Stimulated activated CD4-positive, alpha-beta T cell treated with anti-CD3 and anti-CD28 coated beads, TNF-alpha, amount 100 ng/mL, for 24 hours (primary cell): ENCODE measurements at regions not wholly inside any gene's neighbourhood (a gene's known extent, or its start where the extent isn't known, plus 50 kb on each side); places are given as distances from the start of the nearest gene placed in this dataset.

Experiments used
- DNase-seq, 3 experiments: peaks; one replicate each; pipeline ENCODE4 v3.0.0-alpha.2; 2020; ENCODE audit warnings: low read depth in 3 of 3

DNA sequence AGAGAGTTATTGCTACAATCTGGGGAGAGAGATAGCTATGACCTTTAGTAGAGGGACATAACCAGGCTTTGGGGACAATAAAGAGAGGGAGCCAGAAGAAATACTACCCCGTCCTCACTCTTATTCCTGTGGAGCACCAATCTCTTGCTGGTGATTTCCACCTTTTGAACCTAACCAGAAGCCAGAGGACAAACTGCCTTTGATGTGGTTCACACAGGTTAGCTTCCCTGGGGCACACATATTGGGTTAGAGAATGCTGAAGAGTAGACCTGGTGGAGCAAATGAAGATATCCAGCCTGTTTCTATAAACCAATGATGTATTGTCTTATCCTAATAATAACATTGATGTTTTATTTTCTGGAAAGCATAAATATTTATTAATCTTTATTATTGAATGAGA is 399.3 kb downstream of the HTR7 start:
- no peak for DNase-seq

DNA sequence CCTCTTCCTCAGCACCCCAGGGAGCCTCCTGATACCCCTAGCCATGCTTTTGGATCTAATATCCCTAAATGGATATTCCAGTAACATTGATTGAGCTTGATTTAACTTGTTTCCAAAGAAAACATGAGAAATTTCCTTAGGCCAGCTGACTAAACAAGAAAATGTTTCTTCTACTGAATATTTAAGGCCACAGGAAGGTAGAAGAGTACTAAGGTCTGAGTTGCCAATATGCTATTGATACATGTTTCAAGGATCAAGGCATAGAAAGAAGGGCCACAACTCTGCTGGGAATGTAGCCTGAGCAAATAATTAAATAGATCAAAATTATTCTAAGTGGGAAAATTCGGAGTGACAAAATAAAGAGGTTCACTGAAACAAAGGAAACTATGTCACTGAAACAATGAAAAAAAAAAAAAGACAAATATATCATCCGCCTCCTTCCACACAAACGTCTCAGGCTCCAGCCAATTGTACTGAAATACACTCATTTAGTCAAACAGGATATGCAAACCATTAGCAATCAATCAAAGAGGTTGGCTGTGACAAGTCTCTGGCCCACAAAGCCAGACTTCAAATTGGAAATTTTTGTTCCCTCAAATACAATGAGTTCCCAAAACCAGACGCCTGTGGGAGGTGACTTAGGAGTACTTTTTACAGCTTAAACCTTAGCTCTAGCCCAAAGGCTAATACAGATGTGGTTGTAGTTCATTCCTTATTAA is 396.2 kb downstream of the HTR7 start:
- no peak for DNase-seq

DNA sequence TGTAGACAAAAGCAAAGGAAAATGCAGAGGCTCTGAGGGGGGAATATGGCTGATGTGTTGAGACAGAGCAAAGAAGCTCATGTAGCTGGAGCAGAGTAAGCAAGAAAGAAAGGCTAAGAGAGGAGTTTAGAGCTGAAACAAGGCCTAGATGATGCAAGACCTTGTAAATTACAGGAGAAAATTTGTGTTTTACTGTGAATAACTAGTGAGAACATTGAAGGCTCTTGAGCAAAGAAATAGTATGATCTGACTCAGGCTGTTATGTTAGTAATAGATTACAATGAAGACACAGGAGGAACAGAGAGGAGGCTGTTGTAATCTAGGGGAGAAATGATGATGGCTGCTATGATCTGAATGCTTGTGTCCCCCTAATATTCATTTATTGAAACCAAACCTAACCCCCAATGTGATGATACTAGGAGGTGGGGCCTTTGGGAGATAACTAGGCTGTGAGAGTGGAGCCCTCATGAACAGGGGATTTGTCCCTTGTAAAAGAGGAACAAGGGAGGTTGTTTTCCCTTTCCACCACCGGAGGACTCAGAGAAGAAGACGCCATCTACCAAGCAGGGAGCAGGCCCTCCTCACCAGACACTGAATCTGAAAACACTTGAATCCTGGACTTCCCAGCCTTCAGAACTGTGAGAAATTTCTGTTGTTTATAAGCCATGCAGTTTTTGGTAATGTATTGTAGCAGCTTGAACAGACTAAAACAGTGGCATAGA is 394.9 kb downstream of the HTR7 start:
- no peak for DNase-seq

DNA sequence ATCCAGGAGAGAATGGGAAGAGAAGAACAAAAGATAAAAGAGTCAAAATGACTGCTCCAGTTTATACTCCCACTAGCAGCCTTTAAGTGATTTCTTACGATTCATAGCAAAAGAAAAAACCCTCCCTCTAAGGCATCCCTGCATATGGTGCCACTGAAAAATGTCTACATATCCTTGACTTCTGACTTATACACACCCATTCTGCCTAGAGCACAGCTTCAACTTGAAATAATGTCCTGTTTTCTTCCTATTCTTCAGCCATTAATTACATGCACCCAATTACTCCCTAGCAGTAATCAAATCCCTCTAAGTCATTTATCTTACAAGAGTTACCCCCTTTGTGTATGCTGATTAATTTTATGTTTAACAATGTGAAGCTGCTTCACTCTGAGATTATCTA is 393.5 kb downstream of the HTR7 start:
- no peak for DNase-seq

DNA sequence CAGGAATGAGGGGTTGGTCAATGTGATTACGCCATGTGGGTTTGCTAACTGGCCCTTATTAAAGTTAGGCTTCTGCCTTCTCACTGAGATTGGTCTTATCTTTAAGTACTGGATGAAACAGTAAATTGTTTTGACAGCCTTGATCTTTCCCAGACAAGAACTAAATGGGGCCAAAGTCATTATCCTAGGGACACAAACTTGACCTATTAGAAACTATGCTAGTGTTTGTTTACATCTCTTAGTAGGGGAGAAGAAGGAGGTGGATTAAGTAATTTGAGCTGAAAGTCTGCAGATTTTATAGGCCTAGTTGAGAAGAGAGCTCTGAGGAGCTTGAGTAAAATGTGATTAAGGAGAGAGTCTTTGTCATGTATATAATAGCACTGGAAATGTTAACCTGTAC is 386.9 kb downstream of the HTR7 start:
- DNase-seq = no peak

DNA sequence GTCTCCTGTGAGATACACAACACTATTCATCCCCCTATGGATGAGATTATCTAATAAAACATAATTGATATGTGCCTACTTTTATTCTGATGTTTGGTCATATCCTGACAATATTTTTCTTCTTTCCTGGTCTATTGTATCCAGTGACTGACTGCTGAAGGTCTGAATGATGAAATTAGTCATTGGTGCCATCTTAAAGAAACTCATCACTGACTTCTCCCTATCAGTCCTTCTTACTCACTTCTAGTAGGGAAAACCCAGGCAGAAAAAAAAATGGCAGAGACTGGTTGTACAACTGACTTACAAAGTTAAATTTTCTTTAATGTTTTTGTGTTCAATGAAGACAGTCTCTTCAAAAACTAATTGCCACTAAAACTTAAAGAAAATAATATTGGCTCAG is 377.4 kb downstream of the HTR7 start:
- no peak for DNase-seq

DNA sequence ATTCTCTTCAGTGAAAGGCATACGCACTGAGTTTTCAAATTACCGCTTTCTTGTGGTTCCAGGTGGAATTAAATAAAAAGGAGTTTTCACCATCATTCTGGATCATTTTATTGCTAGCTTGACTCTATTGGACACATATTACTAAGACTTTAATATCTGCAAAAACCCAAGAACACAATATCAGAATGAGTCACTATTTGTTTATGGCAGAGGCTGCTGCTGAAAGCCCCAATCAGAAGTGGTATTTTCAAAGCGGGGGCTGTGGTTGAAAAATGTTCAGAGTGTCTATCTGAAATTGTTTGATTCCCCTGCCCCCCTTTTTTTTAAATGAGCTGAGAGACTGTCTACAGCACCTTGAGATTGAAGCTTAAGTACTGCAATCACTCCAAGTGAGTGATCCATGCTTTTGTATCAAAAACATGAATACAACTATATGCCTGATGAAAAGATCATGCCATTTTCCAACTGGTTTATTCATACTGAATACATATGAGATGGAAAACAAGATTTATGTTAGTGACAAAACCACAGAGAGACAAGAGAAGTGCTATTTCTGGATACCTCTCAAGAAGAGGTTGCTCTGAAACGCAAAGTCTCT is 376.4 kb downstream of the HTR7 start:
- DNase-seq = no peak

DNA sequence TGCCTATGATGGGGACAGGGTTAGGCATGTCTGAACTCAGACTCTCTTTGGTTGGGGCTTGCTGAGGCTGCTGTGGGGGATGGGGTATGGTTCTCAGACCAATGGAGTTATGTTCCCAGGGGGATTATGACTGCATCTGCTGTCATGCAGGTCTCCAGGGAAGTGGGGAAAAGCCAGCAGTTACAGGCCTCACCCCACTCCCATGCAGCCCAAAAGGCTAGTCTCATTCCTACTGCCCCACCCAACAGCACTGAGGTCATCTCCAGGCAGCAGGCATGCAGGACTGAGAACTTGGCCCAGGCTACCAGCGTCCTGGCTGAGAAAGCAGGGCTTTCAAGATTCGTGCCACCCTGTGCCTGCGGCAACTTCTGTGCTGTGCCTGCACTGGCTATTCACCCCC is 373.3 kb downstream of the HTR7 start:
- DNase-seq = no peak

DNA sequence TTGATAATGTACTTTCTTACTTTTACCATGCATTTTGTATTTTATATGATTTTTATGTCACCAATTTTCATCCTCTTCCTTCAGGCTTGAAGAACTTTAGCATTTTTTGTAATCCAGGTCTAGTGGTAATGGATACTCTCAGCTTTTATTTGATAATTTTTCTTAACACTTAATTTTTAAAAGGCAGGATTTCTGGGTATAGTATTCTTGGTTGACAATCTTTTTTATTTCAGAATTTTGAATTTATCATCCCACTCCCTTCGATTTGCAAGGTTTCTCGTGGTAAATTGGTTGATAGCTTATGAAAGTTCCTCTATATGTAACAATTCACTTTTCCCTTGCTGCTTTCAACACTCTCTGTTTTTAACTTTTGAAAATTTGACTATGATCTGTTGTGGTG is 363.7 kb downstream of the HTR7 start:
- DNase-seq = no peak

DNA sequence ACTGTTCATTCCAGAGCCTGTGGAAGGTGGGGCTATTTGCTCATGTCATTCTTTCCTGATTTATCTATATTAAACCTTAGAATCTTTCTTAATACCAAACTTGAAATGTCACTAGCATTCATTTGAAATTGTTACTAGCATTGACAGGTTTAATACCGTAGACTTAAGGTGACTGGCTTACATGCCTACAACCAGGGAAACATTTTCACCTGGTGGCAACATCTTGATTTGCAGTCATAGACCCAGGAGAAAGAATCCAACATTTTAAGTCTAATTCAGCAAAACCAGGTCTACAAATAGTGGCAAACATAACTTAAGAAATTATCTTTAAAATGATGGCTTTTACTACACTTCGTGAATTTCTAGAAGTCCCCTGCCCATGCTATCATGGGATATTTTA is 353.7 kb downstream of the HTR7 start:
- no peak for DNase-seq

DNA sequence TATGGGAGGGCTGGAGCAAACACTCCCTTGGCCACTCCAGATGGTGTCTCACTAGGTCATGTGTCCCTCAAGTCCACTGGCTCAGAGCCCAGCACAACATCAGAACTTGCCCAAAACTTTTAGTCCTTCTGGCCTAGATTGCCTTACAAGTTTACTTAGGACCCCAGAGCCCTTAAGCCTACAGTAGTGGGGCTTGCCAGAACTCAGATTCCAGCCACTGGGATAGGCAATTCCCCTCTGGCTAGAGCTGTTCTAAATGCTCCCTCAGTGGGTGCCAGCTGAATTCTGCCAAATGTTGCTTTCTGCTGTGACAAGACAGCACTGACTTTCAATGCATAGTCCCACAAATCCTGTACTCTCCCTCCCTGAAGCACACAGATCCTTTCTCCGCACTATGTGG is 331.1 kb downstream of the HTR7 start:
- no peak for DNase-seq

DNA sequence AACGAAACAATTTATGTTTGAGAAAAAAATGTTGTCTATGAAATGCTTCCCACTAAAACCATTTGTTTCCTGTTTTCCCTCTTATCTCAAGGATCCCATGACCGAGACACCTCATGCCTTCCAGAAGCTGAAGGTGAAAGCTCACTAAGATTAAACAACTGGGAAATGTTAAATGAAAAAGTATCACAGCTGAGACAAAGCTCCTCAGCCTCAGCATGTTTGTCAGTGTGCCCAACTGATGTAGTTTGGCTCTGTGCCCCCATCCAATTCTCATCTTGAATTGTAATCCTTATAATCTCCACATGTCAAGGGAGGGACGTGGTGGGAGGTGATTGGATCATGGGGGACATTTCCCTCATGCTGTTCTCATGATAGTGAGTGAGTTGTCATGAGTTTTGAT is 327.3 kb downstream of the HTR7 start:
- DNase-seq = no peak

DNA sequence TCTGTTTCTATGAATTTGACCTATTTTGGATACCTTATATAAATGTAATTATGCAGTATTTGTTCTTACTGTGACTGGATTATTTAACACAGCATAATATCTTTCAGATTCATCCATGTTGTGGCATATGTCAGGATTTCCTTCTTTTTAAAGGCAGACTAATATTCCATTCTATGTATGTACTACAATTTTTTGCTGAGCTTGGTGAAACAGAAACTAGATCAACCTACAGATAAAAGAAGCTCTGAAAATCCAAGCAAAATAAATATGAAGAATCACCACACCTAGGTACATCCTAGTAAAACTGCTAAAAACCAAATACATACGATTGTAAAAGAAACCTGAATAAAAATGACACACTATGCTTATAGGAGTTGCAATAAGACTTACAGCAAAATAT is 300.5 kb downstream of the HTR7 start:
- no peak for DNase-seq

DNA sequence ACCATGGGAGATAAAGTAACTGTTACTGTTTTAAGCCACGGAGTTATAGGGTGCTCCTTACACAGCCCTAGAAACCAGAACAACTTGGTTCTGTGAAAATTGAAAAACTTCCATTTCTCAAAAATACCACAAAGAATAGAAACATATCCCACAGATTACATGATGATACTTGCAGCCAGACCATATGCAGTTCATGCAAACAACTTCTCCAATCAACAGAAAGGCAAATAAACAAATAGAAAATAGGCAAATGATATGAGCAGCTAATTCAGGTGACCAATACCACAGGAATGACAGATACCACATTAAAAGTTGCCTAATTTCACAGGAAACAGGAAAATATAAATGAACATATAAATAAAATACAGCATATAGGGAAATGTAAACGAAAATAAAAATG is 297.5 kb downstream of the HTR7 start:
- no peak for DNase-seq

DNA sequence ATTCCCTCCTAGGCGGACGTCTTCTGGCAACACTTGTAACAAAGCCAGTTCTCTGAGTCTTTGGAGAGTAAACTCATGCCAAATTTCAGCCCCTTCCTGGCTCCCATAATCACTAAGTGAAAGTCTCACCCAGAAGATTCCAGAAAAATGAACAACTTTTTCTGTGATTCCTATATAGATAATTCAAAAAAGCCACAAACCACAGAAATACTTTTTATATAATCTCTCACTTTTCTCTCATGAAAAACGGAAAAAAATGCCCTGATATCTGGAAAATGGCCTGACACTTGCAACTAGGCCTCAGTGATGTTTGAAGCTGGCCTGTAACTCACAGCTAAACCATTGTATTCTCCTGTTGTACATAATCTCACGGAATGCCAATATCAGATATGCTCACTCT is 296.2 kb downstream of the HTR7 start:
- DNase-seq = no peak

DNA sequence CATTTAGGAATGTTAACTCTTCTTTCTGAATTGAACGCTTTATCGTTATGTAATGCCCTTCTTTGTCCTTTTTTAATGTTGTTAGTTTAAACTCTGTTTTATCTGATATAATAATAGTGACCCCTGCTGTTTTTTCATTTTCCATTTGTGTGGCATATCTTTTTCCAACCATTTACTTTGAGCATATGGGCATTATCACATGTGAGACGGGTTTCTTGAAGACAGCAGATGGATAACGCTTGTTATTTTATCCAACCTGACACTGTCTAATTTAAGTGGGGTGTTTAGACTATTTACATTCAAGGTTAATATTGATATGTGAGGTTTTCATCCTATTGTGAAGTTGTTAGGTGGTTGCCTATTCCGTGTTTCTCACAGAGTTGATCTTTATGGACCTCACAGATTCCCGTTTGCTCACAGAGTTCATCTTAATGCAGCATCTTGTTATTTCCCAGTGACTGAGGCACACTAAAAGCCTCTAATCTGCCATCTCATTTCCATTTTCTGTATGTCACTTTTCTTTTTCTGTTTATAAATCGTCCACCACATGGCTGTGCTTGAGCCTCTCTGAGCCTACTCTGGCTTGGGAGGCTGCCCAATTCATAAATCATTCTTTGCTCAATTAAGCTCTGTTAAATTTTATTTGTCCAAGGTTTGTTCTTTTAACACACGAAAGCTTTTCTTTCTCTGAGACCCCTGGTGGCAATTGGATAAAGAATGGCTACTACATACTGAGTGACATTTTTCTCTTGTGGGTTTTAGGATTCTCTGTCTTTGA is 286.2 kb downstream of the HTR7 start:
- DNase-seq = no peak

DNA sequence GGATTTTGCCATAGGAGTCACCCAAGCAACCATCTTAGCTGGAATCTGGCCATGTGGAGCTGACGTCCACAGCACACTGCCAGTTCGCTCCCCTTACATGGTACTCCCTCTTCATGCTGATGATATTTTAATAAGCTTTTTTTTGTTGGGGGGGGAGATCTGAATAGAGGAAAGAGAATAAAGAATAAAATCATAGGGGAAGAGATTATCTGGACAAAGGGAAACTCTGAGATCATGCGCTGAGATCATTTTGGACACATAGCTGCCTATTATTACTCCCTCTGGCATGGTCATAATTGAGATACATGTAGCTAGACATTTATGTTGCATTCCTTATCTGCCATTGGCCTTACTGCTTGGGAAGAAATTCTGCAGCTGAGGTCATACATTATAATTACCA is 282.7 kb downstream of the HTR7 start:
- no peak for DNase-seq

DNA sequence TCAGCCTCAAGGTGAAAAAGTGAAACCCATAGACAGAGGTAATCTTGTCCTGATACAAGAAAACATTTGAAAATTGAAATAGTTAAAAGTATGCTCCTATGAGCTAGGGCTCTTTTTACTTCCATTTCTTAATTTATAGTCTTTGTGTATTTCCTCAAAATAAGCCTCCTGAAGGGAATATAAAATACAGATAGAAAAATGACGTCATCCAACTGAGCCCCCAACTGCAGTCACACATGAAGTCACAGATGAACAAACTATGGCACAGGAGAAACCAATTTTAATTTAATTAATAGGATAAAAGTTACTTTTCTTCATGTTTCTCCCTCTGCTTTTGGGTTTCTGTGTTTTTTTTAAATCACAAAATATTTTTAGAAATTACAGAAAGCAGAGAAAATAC is 280.3 kb downstream of the HTR7 start:
- DNase-seq = no peak

DNA sequence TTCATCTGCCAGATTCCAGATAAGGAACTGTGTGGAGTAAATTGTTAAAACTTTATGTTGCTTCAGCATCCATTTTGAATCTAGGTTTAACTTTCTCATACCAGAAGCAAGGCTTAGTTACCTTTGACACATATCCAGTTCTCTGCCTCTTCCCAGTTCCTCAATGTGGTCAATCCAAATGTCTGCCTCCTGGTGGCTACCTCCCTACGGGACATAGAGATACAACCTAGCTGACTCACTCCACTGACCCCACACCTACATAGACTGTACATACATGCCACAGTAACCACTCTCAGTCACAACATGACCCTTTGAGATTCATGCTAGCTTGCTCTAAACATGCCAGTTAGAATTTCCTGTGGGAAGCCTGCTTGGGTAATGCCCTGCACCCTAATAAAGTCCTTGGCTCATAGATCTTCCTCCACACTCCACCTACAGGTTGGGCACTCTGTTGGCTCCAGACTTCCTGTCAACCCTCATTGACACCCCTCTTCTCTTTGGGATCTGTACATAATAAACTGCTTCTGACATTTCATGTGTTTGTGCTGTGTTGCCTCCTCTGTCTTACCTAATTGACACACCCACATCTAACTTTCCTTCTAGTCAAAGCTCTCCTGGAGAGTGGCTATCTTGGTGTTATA is 278.1 kb downstream of the HTR7 start:
- DNase-seq = no peak

DNA sequence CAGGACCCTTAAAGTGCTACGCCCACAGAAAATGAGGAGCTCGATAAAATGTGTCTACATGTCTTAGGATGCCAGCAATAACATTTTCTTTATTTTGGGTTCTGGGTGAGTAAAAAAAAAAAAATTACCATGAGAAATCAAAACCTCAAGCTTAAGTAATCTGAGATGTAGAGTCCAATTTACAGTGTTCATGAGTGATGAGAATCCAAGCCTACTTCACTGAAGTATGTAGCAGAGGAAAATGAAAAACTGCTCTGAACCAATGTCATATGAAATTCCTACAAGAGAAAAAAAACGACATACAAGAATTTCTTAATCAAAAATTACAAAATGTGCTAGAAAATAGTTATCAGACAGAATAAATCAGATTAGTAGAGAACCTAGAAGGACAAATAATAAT is 274.4 kb downstream of the HTR7 start:
- no peak for DNase-seq

DNA sequence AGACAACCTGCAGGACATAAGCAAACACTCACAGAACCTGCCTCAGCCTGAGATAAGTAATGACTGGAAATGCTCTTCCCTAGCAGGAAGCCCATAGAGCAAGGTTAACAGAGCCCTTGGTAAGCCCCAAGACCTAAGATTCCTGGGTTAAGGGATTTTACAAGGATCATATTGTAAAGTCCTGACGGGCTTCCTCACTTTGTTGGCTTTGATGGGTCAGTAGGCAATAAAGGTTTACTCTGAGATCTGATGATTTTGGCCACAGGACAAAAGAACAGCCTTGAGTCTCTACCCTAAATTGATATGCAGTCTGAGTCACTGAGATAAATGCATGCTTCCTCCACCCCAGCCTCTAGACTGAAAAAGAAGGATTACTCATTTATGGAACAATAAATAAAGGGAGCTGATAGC is 270.8 kb downstream of the HTR7 start:
- DNase-seq = no peak

DNA sequence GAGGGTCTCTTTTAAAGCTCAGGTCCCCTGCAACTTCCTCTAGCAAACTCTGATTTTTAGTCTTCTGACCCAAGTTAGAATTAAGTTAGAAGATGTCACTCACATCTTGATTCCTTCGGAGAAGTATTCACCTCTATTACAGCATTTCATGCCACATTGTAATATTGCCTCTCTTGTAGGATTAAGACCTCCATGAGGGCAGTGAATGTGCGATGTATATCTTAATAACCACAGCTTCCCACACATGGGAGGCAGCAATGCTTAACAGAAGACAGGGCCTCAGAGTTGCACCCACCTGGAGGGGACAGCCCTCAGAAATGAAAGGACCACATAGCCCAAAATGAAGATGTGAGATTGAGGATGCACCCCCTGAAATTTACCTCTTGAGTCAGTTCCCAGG is 270.3 kb downstream of the HTR7 start:
- no peak for DNase-seq
